ENCODE measurements at regions not wholly inside any gene's neighbourhood (a gene's known extent, or its start where the extent isn't known, plus 50 kb on each side); places are given as distances from the start of the nearest gene placed in this dataset.

- H3K4me1 ChIP-seq (replicated peaks in 1 of 2): no peaks in the 10 kb centered on the region
Measured at GRCh38 chr11:116173506-116173905, 599.3 kb downstream of the BUD13 start.

GRCh38 chr11:116172851-116173250, 599.9 kb downstream of the BUD13 start:
- DNase-seq: peak in 1 of 7 donors; percentile 10
- no peaks in the 10 kb centered on the region for H3K36me3 ChIP-seq (replicated peaks in 1 of 2)
- intact Hi-C loops (cut with DNase I): no loop called here
- 67 to 87% (median 73%) methylated on average over 2 of the region's 2 CpGs for WGBS, 4 donors
- no peak overlapping the region for H3K4me3 ChIP-seq
- H3K27ac ChIP-seq: no peak overlapping the region
- no peaks in the 10 kb centered on the region for H3K27me3 ChIP-seq
- H3K4me1 ChIP-seq (replicated peaks in 1 of 2): no peaks in the 10 kb centered on the region
- no peak for TF ChIP-seq CTCF (IDR thresholded peaks at IDR 0.05)
- no peak for TF ChIP-seq POLR2A (IDR thresholded peaks at IDR 0.05)
- no peaks in the 10 kb centered on the region for H3K9me3 ChIP-seq (replicated peaks in 1 of 3)

More at GRCh38 chr11:116173506-116173905, 599.3 kb downstream of the BUD13 start:
- no peak overlapping the region for H3K27ac ChIP-seq
- intact Hi-C loops (cut with DNase I): no loop called here
- 78 to 90% (median 83%) methylated on average over 4 of the region's 4 CpGs for WGBS, 4 donors
- no peaks in the 10 kb centered on the region for H3K27me3 ChIP-seq
- no peaks in the 10 kb centered on the region for H3K36me3 ChIP-seq (replicated peaks in 1 of 2)
- no peak overlapping the region for H3K4me3 ChIP-seq
- no peaks in the 10 kb centered on the region for H3K9me3 ChIP-seq (replicated peaks in 1 of 3)
- peak in 1 of 7 donors; percentile 10 for DNase-seq
- no peak for TF ChIP-seq POLR2A (IDR thresholded peaks at IDR 0.05)
- TF ChIP-seq CTCF (IDR thresholded peaks at IDR 0.05): no peak

GRCh38 chr11:116172156-116172555, 600.6 kb downstream of the BUD13 start:
- 83 to 91% (median 84%) methylated on average over 3 of the region's 3 CpGs for WGBS, 4 donors
- no peaks in the 10 kb centered on the region for H3K9me3 ChIP-seq (replicated peaks in 1 of 3)
- no peaks in the 10 kb centered on the region for H3K4me1 ChIP-seq (replicated peaks in 1 of 2)
- TF ChIP-seq POLR2A (IDR thresholded peaks at IDR 0.05) (no peak), CTCF (IDR thresholded peaks at IDR 0.05) (no peak)
- no peak overlapping the region for H3K4me3 ChIP-seq
- no peak overlapping the region for H3K27ac ChIP-seq
- DNase-seq: peak in 1 of 7 donors; percentile 20
- no peaks in the 10 kb centered on the region for H3K27me3 ChIP-seq
- no peaks in the 10 kb centered on the region for H3K36me3 ChIP-seq (replicated peaks in 1 of 2)
- intact Hi-C loops (cut with DNase I): no loop called here

DNA sequence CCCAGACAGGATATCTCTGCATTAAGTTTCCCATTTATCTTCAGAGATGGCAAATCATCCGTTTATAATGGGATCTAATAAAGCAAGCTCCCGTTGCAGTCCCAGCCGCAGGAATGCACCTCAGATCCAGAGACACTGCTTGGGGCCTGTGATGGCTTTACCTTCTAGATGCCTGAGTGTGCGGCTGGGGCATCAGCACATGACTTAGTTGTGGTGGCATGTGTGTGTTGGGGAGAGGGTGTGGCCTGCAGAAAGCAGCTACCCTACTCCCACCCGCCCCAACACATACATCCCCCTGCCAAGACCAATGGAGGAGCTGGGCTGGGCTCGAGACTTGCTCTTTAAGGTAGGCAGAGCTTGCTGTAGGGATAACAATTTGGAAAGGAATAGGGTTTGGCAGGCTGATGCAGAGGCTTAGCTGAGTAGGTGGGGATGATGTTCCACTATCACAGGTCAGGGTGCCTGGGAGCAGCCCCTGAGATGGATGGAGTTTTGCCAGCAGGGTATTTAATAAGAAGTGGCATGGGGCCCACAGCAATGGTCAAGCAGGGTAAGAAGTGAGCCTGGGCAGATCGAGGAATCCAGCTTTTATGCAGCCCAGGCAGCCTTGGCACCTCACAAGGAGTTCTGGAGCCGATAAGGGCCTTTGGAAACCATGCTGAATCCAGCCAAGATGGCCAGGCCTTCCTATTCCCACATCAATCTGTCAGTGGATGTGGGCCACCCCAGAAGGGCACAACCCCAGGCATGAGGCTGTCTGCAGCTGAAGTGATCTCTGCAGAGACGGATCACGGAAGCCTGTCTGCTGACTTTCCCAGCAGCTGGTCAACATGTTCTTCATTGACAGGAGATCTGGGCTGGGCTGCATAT, 601.3 kb downstream of the BUD13 start:
- peak in 1 of 7 donors; percentile 27 for DNase-seq
- Histone ChIP-seq H3K27me3 (no peaks in the 10 kb centered on the region), H3K9me3 (replicated peaks in 1 of 3) (no peaks in the 10 kb centered on the region), H3K4me3 (no peak overlapping the region), H3K36me3 (replicated peaks in 1 of 2) (no peaks in the 10 kb centered on the region), H3K27ac (no peak overlapping the region), H3K4me1 (replicated peaks in 1 of 2) (no peaks in the 10 kb centered on the region)
- WGBS, 4 donors: 78 to 88% (median 83%) methylated on average over 9 to 10 of the region's 10 CpGs
- intact Hi-C loops (cut with DNase I): no loop called here
- no peak for TF ChIP-seq CTCF (IDR thresholded peaks at IDR 0.05)
- no peak for TF ChIP-seq POLR2A (IDR thresholded peaks at IDR 0.05)
